ENCODE measurements at regions not wholly inside any gene's neighbourhood (a gene's known extent, or its start where the extent isn't known, plus 50 kb on each side); places are given as distances from the start of the nearest gene placed in this dataset.

GRCh38 chr2:23029951-23030350 lies 355.0 kb upstream of the KLHL29 start:
- no peak overlapping the region for H2BK12ac ChIP-seq (ENCODE audit: low read length)
- H3K23ac ChIP-seq (ENCODE audit: low read depth, low read length, poor library complexity) = no peak overlapping the region
- H3K27me3 ChIP-seq (ENCODE audit: control insufficient read depth in 3 of 3, insufficient read depth in 3 of 3, low read depth in 1 of 3, low read length in 3 of 3) = no peaks in the 10 kb centered on the region
- no CpG with 5 or more reads among the region's 5 CpGs for WGBS, 2 donors (ENCODE audit: extremely low coverage in 2 of 2, insufficient read length in 2 of 2, insufficient replicate concordance in 1 of 2)
- peaks cover 0 to 1% of the 10 kb centered on the region in 2 donors for H3K9me3 ChIP-seq (replicated peaks in 1 of 2; ENCODE audit: control insufficient read depth in 2 of 2, insufficient read depth in 1 of 2, low read depth in 1 of 2, low read length in 2 of 2)
- H2AFZ ChIP-seq (ENCODE audit: low read length) = no peak overlapping the region
- H3K4me3 ChIP-seq (ENCODE audit: low read length in 2 of 2) = no peak overlapping the region
- no peak overlapping the region for H2BK5ac ChIP-seq (ENCODE audit: low read length)
- H3K9ac ChIP-seq (ENCODE audit: low read depth, low read length, poor library complexity) = no peak overlapping the region
- H3K4ac ChIP-seq (ENCODE audit: low read length) = no peak overlapping the region
- H3K79me1 ChIP-seq (ENCODE audit: low read depth, low read length) = no peaks in the 10 kb centered on the region
- H4K91ac ChIP-seq (ENCODE audit: low read depth, low read length, poor library complexity) = no peak overlapping the region
- H3K14ac ChIP-seq (ENCODE audit: low read length) = no peak overlapping the region
- H3K18ac ChIP-seq (ENCODE audit: low read length) = no peak overlapping the region
- no peak for DNase-seq (ENCODE audit: low spot score)
- no peak overlapping the region for H3K4me2 ChIP-seq (ENCODE audit: insufficient read depth, low read length, poor library complexity, severe bottlenecking)
- no peak overlapping the region for H4K8ac ChIP-seq (ENCODE audit: low read depth, low read length)
- no peaks in the 10 kb centered on the region for H3K36me3 ChIP-seq (replicated peaks in 1 of 2; ENCODE audit: control insufficient read depth in 2 of 2, insufficient read depth in 2 of 2, low read length in 2 of 2)
- no peaks in the 10 kb centered on the region for H3K4me1 ChIP-seq (ENCODE audit: control insufficient read depth in 2 of 2, insufficient read depth in 1 of 2, low read depth in 1 of 2, low read length in 2 of 2)
- H2BK15ac ChIP-seq (ENCODE audit: low read length) = no peak overlapping the region
- no peak overlapping the region for H3K27ac ChIP-seq (replicated peaks; ENCODE audit: low read length)
- H2AK5ac ChIP-seq (ENCODE audit: low read depth, low read length) = no peak overlapping the region
- no peak overlapping the region for H2BK120ac ChIP-seq (ENCODE audit: low read depth, low read length)

- H3K18ac ChIP-seq (ENCODE audit: low read length) = no peak overlapping the region
Measured at GRCh38 chr2:23034996-23035395, 350.0 kb upstream of the KLHL29 start.

DNA sequence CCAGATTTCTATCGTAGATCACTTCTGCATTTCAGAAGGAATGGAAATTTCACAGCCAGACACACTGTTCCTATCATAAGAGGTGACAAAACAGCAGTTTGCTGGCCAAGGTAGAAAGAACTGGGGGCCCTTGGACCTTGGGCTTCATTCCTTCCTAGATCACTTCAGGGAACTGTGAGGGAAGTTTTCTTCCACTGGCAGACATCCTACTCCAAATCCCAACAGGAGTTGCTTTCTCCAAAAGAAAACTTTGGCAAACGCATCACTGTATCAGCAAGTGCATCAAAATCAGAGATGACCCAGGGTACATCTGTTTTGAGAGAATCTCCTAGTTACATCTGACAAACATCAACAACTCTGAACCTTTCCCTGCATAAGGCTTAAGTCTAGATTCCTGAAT lies 348.4 kb upstream of the KLHL29 start:
- H3K4me3 ChIP-seq (ENCODE audit: low read length in 2 of 2) = no peak overlapping the region
- H3K9me3 ChIP-seq (replicated peaks in 1 of 2; ENCODE audit: control insufficient read depth in 2 of 2, insufficient read depth in 1 of 2, low read depth in 1 of 2, low read length in 2 of 2) = peaks cover 0 to 1% of the 10 kb centered on the region in 2 donors
- no peaks in the 10 kb centered on the region for H3K4me1 ChIP-seq (ENCODE audit: control insufficient read depth in 2 of 2, insufficient read depth in 1 of 2, low read depth in 1 of 2, low read length in 2 of 2)
- H4K8ac ChIP-seq (ENCODE audit: low read depth, low read length) = no peak overlapping the region
- DNase-seq (ENCODE audit: low spot score) = no peak
- WGBS, 2 donors (ENCODE audit: extremely low coverage in 2 of 2, insufficient read length in 2 of 2, insufficient replicate concordance in 1 of 2) = no CpG with 5 or more reads among the region's 2 CpGs
- no peaks in the 10 kb centered on the region for H3K27me3 ChIP-seq (ENCODE audit: control insufficient read depth in 3 of 3, insufficient read depth in 3 of 3, low read depth in 1 of 3, low read length in 3 of 3)
- H2BK5ac ChIP-seq (ENCODE audit: low read length) = no peak overlapping the region
- no peak overlapping the region for H3K14ac ChIP-seq (ENCODE audit: low read length)
- H3K36me3 ChIP-seq (replicated peaks in 1 of 2; ENCODE audit: control insufficient read depth in 2 of 2, insufficient read depth in 2 of 2, low read length in 2 of 2) = no peaks in the 10 kb centered on the region
- H2AK5ac ChIP-seq (ENCODE audit: low read depth, low read length) = no peak overlapping the region
- no peak overlapping the region for H2AFZ ChIP-seq (ENCODE audit: low read length)
- H2BK120ac ChIP-seq (ENCODE audit: low read depth, low read length) = no peak overlapping the region
- no peak overlapping the region for H3K4me2 ChIP-seq (ENCODE audit: insufficient read depth, low read length, poor library complexity, severe bottlenecking)
- H3K23ac ChIP-seq (ENCODE audit: low read depth, low read length, poor library complexity) = no peak overlapping the region
- H3K9ac ChIP-seq (ENCODE audit: low read depth, low read length, poor library complexity) = no peak overlapping the region
- no peak overlapping the region for H3K4ac ChIP-seq (ENCODE audit: low read length)
- no peaks in the 10 kb centered on the region for H3K79me1 ChIP-seq (ENCODE audit: low read depth, low read length)
- no peak overlapping the region for H3K18ac ChIP-seq (ENCODE audit: low read length)
- H4K91ac ChIP-seq (ENCODE audit: low read depth, low read length, poor library complexity) = no peak overlapping the region
- no peak overlapping the region for H3K27ac ChIP-seq (replicated peaks; ENCODE audit: low read length)
- H2BK15ac ChIP-seq (ENCODE audit: low read length) = no peak overlapping the region
- H2BK12ac ChIP-seq (ENCODE audit: low read length) = no peak overlapping the region

More at GRCh38 chr2:23034996-23035395, 350.0 kb upstream of the KLHL29 start:
- no peaks in the 10 kb centered on the region for H3K79me1 ChIP-seq (ENCODE audit: low read depth, low read length)
- no peak overlapping the region for H2BK12ac ChIP-seq (ENCODE audit: low read length)
- no peak overlapping the region for H3K4me2 ChIP-seq (ENCODE audit: insufficient read depth, low read length, poor library complexity, severe bottlenecking)
- H3K4me1 ChIP-seq (ENCODE audit: control insufficient read depth in 2 of 2, insufficient read depth in 1 of 2, low read depth in 1 of 2, low read length in 2 of 2) = no peaks in the 10 kb centered on the region
- H3K9ac ChIP-seq (ENCODE audit: low read depth, low read length, poor library complexity) = no peak overlapping the region
- no peak for DNase-seq (ENCODE audit: low spot score)
- H2BK5ac ChIP-seq (ENCODE audit: low read length) = no peak overlapping the region
- H3K4ac ChIP-seq (ENCODE audit: low read length) = no peak overlapping the region
- no peak overlapping the region for H4K91ac ChIP-seq (ENCODE audit: low read depth, low read length, poor library complexity)
- H2BK15ac ChIP-seq (ENCODE audit: low read length) = no peak overlapping the region
- no peak overlapping the region for H3K27ac ChIP-seq (replicated peaks; ENCODE audit: low read length)
- H4K8ac ChIP-seq (ENCODE audit: low read depth, low read length) = no peak overlapping the region
- H3K4me3 ChIP-seq (ENCODE audit: low read length in 2 of 2) = no peak overlapping the region
- peaks cover 0 to 1% of the 10 kb centered on the region in 2 donors for H3K9me3 ChIP-seq (replicated peaks in 1 of 2; ENCODE audit: control insufficient read depth in 2 of 2, insufficient read depth in 1 of 2, low read depth in 1 of 2, low read length in 2 of 2)
- no peak overlapping the region for H2AK5ac ChIP-seq (ENCODE audit: low read depth, low read length)
- no peaks in the 10 kb centered on the region for H3K36me3 ChIP-seq (replicated peaks in 1 of 2; ENCODE audit: control insufficient read depth in 2 of 2, insufficient read depth in 2 of 2, low read length in 2 of 2)
- no peak overlapping the region for H3K23ac ChIP-seq (ENCODE audit: low read depth, low read length, poor library complexity)
- no peaks in the 10 kb centered on the region for H3K27me3 ChIP-seq (ENCODE audit: control insufficient read depth in 3 of 3, insufficient read depth in 3 of 3, low read depth in 1 of 3, low read length in 3 of 3)
- no peak overlapping the region for H3K14ac ChIP-seq (ENCODE audit: low read length)
- H2AFZ ChIP-seq (ENCODE audit: low read length) = no peak overlapping the region
- no CpG with 5 or more reads among the region's 3 CpGs for WGBS, 2 donors (ENCODE audit: extremely low coverage in 2 of 2, insufficient read length in 2 of 2, insufficient replicate concordance in 1 of 2)
- H2BK120ac ChIP-seq (ENCODE audit: low read depth, low read length) = no peak overlapping the region

DNA sequence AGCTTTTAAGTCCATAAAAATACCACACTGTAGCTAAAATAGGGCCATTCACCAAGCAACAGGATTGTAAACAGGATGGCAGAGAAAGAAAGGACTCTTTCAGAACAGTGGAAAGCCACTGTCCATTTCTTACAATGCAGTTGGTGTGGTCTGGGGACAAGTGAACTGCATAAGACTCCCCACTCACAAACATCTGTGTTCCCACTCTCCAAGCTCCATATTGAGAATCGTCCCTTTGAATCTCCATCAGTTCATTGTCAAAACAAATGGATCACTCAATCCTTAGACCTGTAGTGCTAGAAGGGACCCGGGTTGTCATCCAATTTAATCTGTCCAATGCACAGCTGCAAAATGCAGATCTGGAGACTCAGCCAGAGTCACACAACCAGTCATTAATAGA lies 347.4 kb upstream of the KLHL29 start:
- no peak overlapping the region for H4K8ac ChIP-seq (ENCODE audit: low read depth, low read length)

More for the DNA sequence above, 347.4 kb upstream of the KLHL29 start:
- Histone ChIP-seq H3K4me3 (ENCODE audit: low read length in 2 of 2) (no peak overlapping the region), H2AK5ac (ENCODE audit: low read depth, low read length) (no peak overlapping the region), H3K9ac (ENCODE audit: low read depth, low read length, poor library complexity) (no peak overlapping the region), H3K27ac (replicated peaks; ENCODE audit: low read length) (no peak overlapping the region), H3K79me1 (ENCODE audit: low read depth, low read length) (no peaks in the 10 kb centered on the region), H3K4ac (ENCODE audit: low read length) (no peak overlapping the region), H3K36me3 (replicated peaks in 1 of 2; ENCODE audit: control insufficient read depth in 2 of 2, insufficient read depth in 2 of 2, low read length in 2 of 2) (no peaks in the 10 kb centered on the region), H2BK15ac (ENCODE audit: low read length) (no peak overlapping the region), H3K27me3 (ENCODE audit: control insufficient read depth in 3 of 3, insufficient read depth in 3 of 3, low read depth in 1 of 3, low read length in 3 of 3) (no peaks in the 10 kb centered on the region), H3K18ac (ENCODE audit: low read length) (no peak overlapping the region), H2BK5ac (ENCODE audit: low read length) (no peak overlapping the region), H3K23ac (ENCODE audit: low read depth, low read length, poor library complexity) (no peak overlapping the region), H2BK120ac (ENCODE audit: low read depth, low read length) (no peak overlapping the region), H3K14ac (ENCODE audit: low read length) (no peak overlapping the region), H4K91ac (ENCODE audit: low read depth, low read length, poor library complexity) (no peak overlapping the region), H2AFZ (ENCODE audit: low read length) (no peak overlapping the region), H3K4me2 (ENCODE audit: insufficient read depth, low read length, poor library complexity, severe bottlenecking) (no peak overlapping the region), H3K4me1 (ENCODE audit: control insufficient read depth in 2 of 2, insufficient read depth in 1 of 2, low read depth in 1 of 2, low read length in 2 of 2) (no peaks in the 10 kb centered on the region), H3K9me3 (replicated peaks in 1 of 2; ENCODE audit: control insufficient read depth in 2 of 2, insufficient read depth in 1 of 2, low read depth in 1 of 2, low read length in 2 of 2) (peaks cover 0 to 1% of the 10 kb centered on the region in 2 donors), H2BK12ac (ENCODE audit: low read length) (no peak overlapping the region)
- WGBS, 2 donors (ENCODE audit: extremely low coverage in 2 of 2, insufficient read length in 2 of 2, insufficient replicate concordance in 1 of 2) = no CpG with 5 or more reads among the region's 2 CpGs
- DNase-seq (ENCODE audit: low spot score) = no peak
